Activated CD4-positive, CD25-positive, alpha-beta regulatory T cell treated with anti-CD3 and anti-CD28 coated beads, Interleukin-2, amount 50 U/mL, for 24 hours (primary cell): ENCODE measurements at regions not wholly inside any gene's neighbourhood (a gene's known extent, or its start where the extent isn't known, plus 50 kb on each side); places are given as distances from the start of the nearest gene placed in this dataset.
A peak's percentile ranks its signal among the peaks of the same experiment; 100 is the strongest.
"Not testable (repeated sequence)": the region's sequence is repeated elsewhere in the genome, so short reads cannot be mapped to it uniquely, and the experiment has no call there.

Source experiments
- ATAC-seq, 2 donors: fragments of 150-1000 bp; cut with Tn5 transposase; one replicate each; pipeline ENCODE4 v1.10.0; 2021; ENCODE audit warnings: mild to moderate bottlenecking in 1 of 2, moderate library complexity in 1 of 2

- ATAC-seq, result no peak
Measured at GRCh38 chr11:64428693-64429092, 69.7 kb downstream of the RPS6KA4 start.

GRCh38 chr11:64429970-64430369 lies 71.0 kb downstream of the RPS6KA4 start:
- no peak for ATAC-seq

- no peak for ATAC-seq
Measured at GRCh38 chr11:64430645-64431044, 71.7 kb downstream of the RPS6KA4 start.

GRCh38 chr11:64436000-64436399 lies 77.0 kb downstream of the RPS6KA4 start:
- ATAC-seq, result no peak

GRCh38 chr11:64437426-64437825 lies 78.5 kb downstream of the RPS6KA4 start:
- ATAC-seq, result no peak

- ATAC-seq, result no peak
Measured at GRCh38 chr11:64438986-64439771, 80.2 kb downstream of the RPS6KA4 start.

- not testable (repeated sequence) for ATAC-seq
Measured at GRCh38 chr11:64439772-64440491, 81.0 kb downstream of the RPS6KA4 start.

- ATAC-seq, result no peak
Measured at GRCh38 chr11:64441127-64441526, 82.2 kb downstream of the RPS6KA4 start.

GRCh38 chr11:64443001-64443400 lies 84.0 kb downstream of the RPS6KA4 start:
- no peak for ATAC-seq

- ATAC-seq, result no peak
Measured at GRCh38 chr11:64444838-64445441, 86.0 kb downstream of the RPS6KA4 start.

- no peak for ATAC-seq
Measured at GRCh38 chr11:64445651-64446050, 86.7 kb downstream of the RPS6KA4 start.

GRCh38 chr11:64447831-64448598 lies 89.1 kb downstream of the RPS6KA4 start:
- no peak for ATAC-seq

- ATAC-seq, result peak; percentile 74 to 79
Measured at GRCh38 chr11:64448599-64449380, 89.8 kb downstream of the RPS6KA4 start.

- ATAC-seq, result peak; percentile 92 to 93
Measured at GRCh38 chr11:64449381-64450167, 90.6 kb downstream of the RPS6KA4 start.

- no peak for ATAC-seq
Measured at GRCh38 chr11:64450168-64450560, 91.2 kb downstream of the RPS6KA4 start.

GRCh38 chr11:64451856-64452255 lies 92.9 kb downstream of the RPS6KA4 start:
- ATAC-seq, result no peak

- ATAC-seq, result no peak
Measured at GRCh38 chr11:64453466-64453865, 94.5 kb downstream of the RPS6KA4 start.

GRCh38 chr11:64455456-64456261 lies 96.7 kb downstream of the RPS6KA4 start:
- ATAC-seq, result no peak

- ATAC-seq, result no peak
Measured at GRCh38 chr11:64456509-64457320, 97.8 kb downstream of the RPS6KA4 start.
